Ovary (tissue), 7 donors: ENCODE measurements at regions not wholly inside any gene's neighbourhood (a gene's known extent, or its start where the extent isn't known, plus 50 kb on each side); places are given as distances from the start of the nearest gene placed in this dataset.

Experiments
- DNase-seq, 5 donors: peaks; one replicate each; pipeline ENCODE4 v3.0.0-alpha.2; 2019 to 2020
- H3K27ac ChIP-seq, 2 donors: fragments of 200-600 bp; one replicate each; pipeline versions ENCODE4 v1.5.1 to v1.8.0; 2019 to 2022
- H3K27me3 ChIP-seq: fragments of 200-600 bp; one replicate; pipeline ENCODE4 v1.8.0; 2022
- H3K36me3 ChIP-seq: fragments of 200-600 bp; sonication (generic); one replicate; pipeline ENCODE4 v1.5.1; 2019
- H3K4me1 ChIP-seq: one replicate; pipeline ENCODE4 v1.8.1; 2013; ENCODE audit warnings: mild to moderate bottlenecking, moderate library complexity; ENCODE audit not compliant: insufficient read depth
- H3K4me3 ChIP-seq: fragments of 200-600 bp; sonication (generic); one replicate; pipeline ENCODE4 v1.5.1; 2017
- H3K9me3 ChIP-seq, 2 donors: fragments of 200-600 bp in 1 of 2; sonication (generic) in 1 of 2; one replicate each; pipeline versions ENCODE4 v1.5.1 to v1.8.1; 2013 to 2019; ENCODE audit warnings: mild to moderate bottlenecking in 1 of 2, moderate library complexity in 1 of 2
- EP300 ChIP-seq: sonication (generic); formaldehyde crosslinking; IDR thresholded peaks from one replicate; pipeline ENCODE4 v1.6.1; 2017; ENCODE audit warnings: antibody characterized with exemption
- POLR2A ChIP-seq: fragments of 450-650 bp; IDR thresholded peaks from one replicate; pipeline ENCODE4 v1.6.1; 2017; ENCODE audit warnings: antibody characterized with exemption, mild to moderate bottlenecking, moderate library complexity
- WGBS, 3 donors: extraction: QIAGEN DNeasy Blood & Tissue Kit in 1 of 3; methylation state at CpG; one replicate each; pipeline versions ENCODE4 v1.1.5 to v1.1.7; 2013 to 2017; 5-methylcytosine and 5-hydroxymethylcytosine counted together
- intact Hi-C, 4 donors: fragments of 100-400 bp; cut with DNase I; formaldehyde crosslinking; loops; one replicate each; pipeline versions ENCODE4 v1.11.0 to v1.15.1; 2022 to 2023
- TF ChIP-seq, protein P1 (sequence below), 3 donors: fragments of 450-650 bp in 2 of 3; fragments of 200-600 bp in 1 of 3; IDR thresholded peaks; one replicate each; pipeline versions ENCODE4 v1.5.1 to v1.8.0; 2016 to 2022; ENCODE audit warnings: antibody characterized with exemption in 3 of 3, mild to moderate bottlenecking in 1 of 3
- donor health status: DM: no; HTN: no; CAD: no; lungs with moderate emphysema.
- donor health status: DM: no; HTN: no; CAD: no.
- donor health status: Bipolar disorder and iron deficiency.
- donor health status: DM: no; HTN: no; CAD: no.
- donor health status: DM: yes; HTN: yes; CAD: no.

DNA sequence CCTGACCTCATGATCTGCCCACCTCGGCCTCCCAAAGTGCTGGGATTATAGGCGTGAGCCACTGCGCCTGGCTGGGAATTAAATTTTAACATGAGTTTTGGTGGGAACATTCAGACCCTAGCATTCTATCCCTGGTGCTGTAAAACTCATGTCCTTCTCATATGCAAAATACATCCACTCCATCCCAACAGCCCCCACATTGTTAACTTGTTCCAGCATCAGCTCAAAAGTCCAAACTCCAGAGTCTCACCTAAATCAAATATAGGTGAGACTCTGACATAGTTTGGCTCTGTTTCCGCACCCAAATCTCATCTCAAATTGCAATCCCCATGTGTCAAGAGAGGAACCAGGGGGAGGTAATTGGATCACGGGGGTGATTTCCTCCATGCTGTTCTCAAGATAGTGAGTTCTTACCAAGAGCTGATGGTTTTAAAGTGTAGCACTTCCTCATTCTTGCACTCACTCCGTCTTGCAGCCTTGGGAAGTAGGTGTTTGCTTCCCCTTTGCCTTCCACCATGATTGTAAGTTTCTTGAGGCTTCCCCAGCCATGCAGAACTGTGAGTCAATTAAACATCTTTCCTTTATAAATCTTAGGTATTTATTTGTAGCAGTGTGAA lies 96.2 kb upstream of the PLCL2 start:
- 86 to 90% (median 87%) methylated on average over 6 of the region's 6 CpGs for WGBS, 3 donors
- H3K4me1 ChIP-seq, result no peaks in the 10 kb centered on the region
- no peak for DNase-seq
- H3K36me3 ChIP-seq, result no peaks in the 10 kb centered on the region
- no peak overlapping the region for H3K4me3 ChIP-seq
- intact Hi-C loops, result no loop called here
- TF ChIP-seq, protein P1, sequence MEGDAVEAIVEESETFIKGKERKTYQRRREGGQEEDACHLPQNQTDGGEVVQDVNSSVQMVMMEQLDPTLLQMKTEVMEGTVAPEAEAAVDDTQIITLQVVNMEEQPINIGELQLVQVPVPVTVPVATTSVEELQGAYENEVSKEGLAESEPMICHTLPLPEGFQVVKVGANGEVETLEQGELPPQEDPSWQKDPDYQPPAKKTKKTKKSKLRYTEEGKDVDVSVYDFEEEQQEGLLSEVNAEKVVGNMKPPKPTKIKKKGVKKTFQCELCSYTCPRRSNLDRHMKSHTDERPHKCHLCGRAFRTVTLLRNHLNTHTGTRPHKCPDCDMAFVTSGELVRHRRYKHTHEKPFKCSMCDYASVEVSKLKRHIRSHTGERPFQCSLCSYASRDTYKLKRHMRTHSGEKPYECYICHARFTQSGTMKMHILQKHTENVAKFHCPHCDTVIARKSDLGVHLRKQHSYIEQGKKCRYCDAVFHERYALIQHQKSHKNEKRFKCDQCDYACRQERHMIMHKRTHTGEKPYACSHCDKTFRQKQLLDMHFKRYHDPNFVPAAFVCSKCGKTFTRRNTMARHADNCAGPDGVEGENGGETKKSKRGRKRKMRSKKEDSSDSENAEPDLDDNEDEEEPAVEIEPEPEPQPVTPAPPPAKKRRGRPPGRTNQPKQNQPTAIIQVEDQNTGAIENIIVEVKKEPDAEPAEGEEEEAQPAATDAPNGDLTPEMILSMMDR (IDR thresholded peaks at IDR 0.05), result no peak
- TF ChIP-seq POLR2A (no peak), EP300 (no peak)
- H3K9me3 ChIP-seq, result no peaks in the 10 kb centered on the region
- no peak overlapping the region for H3K27ac ChIP-seq
- no peaks in the 10 kb centered on the region for H3K27me3 ChIP-seq

GRCh38 chr3:16789344-16790120 lies 95.2 kb upstream of the PLCL2 start:
- Histone ChIP-seq H3K4me3 (no peak overlapping the region), H3K36me3 (no peaks in the 10 kb centered on the region), H3K9me3 (no peaks in the 10 kb centered on the region), H3K27me3 (no peaks in the 10 kb centered on the region), H3K4me1 (no peaks in the 10 kb centered on the region), H3K27ac (no peak overlapping the region)
- no peak for DNase-seq
- intact Hi-C loops, result no loop called here
- 71 to 81% (median 81%) methylated on average over 3 of the region's 3 CpGs for WGBS, 3 donors
- TF ChIP-seq POLR2A, result no peak
- TF ChIP-seq EP300, result no peak
- TF ChIP-seq, protein P1 (IDR thresholded peaks at IDR 0.05), result no peak

DNA sequence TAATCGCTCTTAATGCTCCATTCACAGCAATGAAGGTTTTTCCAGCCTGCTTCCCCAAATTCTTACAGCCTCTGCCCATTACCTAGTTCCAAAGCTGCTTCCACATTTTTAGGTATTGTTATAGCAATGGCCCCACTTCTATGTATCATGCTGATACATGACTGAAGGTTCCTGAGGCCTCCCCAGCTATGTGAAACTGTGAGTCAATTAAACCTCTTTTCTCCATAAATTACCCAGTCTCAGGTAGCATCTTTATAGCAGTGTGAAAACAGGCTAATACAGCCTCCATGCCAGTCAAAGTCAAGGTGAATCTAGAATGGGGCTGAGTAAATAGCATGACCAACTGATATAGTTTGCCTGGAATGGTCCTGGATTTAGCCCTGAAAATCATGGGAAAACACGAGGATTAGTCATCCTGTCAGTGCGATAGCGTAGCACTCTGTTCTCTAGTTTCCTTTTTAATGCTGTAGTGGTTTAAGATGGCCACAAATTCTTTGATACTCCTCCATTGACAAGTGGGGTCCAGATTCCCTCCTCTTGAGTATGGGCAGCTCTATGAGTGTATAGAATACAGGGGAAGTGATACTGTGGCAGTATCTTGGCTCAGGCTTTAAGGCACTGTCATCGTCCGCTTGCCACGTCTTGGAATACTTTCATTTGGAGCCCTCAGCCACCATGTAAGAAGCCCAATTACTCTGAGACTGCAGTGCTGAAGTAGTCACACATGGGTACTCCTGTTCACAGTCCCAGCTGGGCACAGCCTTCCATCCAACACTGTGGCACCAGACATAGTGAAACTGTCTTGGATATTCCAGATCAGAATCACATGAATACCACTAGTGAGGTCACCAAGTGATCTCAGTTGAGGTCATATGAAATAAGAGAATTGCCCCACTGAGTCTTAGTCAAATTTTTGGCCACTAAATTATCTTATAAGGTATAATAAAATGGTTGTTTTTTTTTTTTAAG lies 94.0 kb upstream of the PLCL2 start:
- Histone ChIP-seq H3K36me3 (no peaks in the 10 kb centered on the region), H3K9me3 (no peaks in the 10 kb centered on the region), H3K27ac (no peak overlapping the region), H3K4me3 (no peak overlapping the region), H3K4me1 (no peaks in the 10 kb centered on the region), H3K27me3 (no peaks in the 10 kb centered on the region)
- TF ChIP-seq, protein P1 (IDR thresholded peaks at IDR 0.05), result no peak
- TF ChIP-seq EP300 (no peak), POLR2A (no peak)
- no peak for DNase-seq
- 92 to 93% (median 93%) methylated on average over 7 of the region's 7 CpGs for WGBS, 3 donors
- intact Hi-C loops, result no loop called here

GRCh38 chr3:16793321-16793720 lies 91.4 kb upstream of the PLCL2 start:
- no peaks in the 10 kb centered on the region for H3K9me3 ChIP-seq
- no peak for DNase-seq
- no peak overlapping the region for H3K27ac ChIP-seq
- TF ChIP-seq EP300, result no peak
- TF ChIP-seq POLR2A, result no peak
- TF ChIP-seq, protein P1 (IDR thresholded peaks at IDR 0.05), result no peak
- H3K4me1 ChIP-seq, result no peaks in the 10 kb centered on the region
- intact Hi-C loops, result no loop called here
- H3K36me3 ChIP-seq, result no peaks in the 10 kb centered on the region
- H3K4me3 ChIP-seq, result no peak overlapping the region
- no peaks in the 10 kb centered on the region for H3K27me3 ChIP-seq
- WGBS, 3 donors, result 53 to 69% (median 54%) methylated on average over 5 of the region's 5 CpGs
